WTC11 (cell line): ENCODE measurements at regions not wholly inside any gene's neighbourhood (a gene's known extent, or its start where the extent isn't known, plus 50 kb on each side); places are given as distances from the start of the nearest gene placed in this dataset.

Experiments
- CREM ChIP-seq: sonication (generic); formaldehyde crosslinking; IDR thresholded peaks from 2 replicates; pipeline ENCODE4 v1.8.1; 2022; ENCODE audit warnings: mild to moderate bottlenecking, missing genetic modification reagents, moderate library complexity
- NFE2L1 ChIP-seq: sonication (generic); formaldehyde crosslinking; IDR thresholded peaks from 2 replicates; pipeline ENCODE4 v1.8.1; 2023; ENCODE audit warnings: missing genetic modification reagents
- SMAD4 ChIP-seq: sonication (generic); formaldehyde crosslinking; IDR thresholded peaks from 2 replicates; pipeline ENCODE4 v1.8.0; 2022; ENCODE audit warnings: mild to moderate bottlenecking, missing genetic modification reagents
- ZNF396 ChIP-seq: fragments of 250-450 bp; sonication (Bioruptor Pico); IDR thresholded peaks from 2 replicates; pipeline ENCODE4 v1.8.0; 2021; ENCODE audit warnings: mild to moderate bottlenecking, moderate library complexity, borderline replicate concordance
- TF ChIP-seq, protein P1 (sequence below): sonication (generic); formaldehyde crosslinking; IDR thresholded peaks from 2 replicates; pipeline ENCODE4 v1.8.0; 2022; ENCODE audit warnings: mild to moderate bottlenecking, missing genetic modification reagents
- TF ChIP-seq, protein P2 (sequence below): fragments of 200-600 bp; IDR thresholded peaks from 2 replicates; pipeline ENCODE4 v1.8.0; 2022; ENCODE audit warnings: antibody characterized with exemption

DNA sequence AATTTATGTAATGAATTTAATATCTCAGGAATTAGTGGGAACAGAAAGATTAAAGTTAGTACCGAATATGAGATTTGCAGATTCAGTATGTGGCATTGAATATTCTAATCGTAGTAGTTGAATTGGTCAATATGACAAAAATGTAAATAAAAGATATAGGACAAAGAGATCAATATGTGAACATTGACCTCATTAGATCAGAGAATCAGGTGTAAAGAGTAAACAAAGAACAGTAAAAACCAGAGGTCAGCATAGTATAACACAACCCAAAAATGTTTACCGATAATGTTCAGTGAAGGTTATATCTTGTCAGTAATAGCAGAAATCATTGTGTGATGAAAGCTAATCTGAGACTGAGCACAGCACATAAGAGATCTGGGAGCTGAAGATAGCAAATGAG, 152.0 kb downstream of the FAM83B start:
- TF ChIP-seq SMAD4 (no peak), NFE2L1 (no peak), CREM (CRISPR knock-in tag) (no peak), ZNF396 (CRISPR knock-in tag) (no peak)
- TF ChIP-seq, protein P1, sequence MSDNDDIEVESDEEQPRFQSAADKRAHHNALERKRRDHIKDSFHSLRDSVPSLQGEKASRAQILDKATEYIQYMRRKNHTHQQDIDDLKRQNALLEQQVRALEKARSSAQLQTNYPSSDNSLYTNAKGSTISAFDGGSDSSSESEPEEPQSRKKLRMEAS, result no peak
- TF ChIP-seq, protein P2, sequence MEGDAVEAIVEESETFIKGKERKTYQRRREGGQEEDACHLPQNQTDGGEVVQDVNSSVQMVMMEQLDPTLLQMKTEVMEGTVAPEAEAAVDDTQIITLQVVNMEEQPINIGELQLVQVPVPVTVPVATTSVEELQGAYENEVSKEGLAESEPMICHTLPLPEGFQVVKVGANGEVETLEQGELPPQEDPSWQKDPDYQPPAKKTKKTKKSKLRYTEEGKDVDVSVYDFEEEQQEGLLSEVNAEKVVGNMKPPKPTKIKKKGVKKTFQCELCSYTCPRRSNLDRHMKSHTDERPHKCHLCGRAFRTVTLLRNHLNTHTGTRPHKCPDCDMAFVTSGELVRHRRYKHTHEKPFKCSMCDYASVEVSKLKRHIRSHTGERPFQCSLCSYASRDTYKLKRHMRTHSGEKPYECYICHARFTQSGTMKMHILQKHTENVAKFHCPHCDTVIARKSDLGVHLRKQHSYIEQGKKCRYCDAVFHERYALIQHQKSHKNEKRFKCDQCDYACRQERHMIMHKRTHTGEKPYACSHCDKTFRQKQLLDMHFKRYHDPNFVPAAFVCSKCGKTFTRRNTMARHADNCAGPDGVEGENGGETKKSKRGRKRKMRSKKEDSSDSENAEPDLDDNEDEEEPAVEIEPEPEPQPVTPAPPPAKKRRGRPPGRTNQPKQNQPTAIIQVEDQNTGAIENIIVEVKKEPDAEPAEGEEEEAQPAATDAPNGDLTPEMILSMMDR, result no peak
